ENCODE measurements at regions not wholly inside any gene's neighbourhood (a gene's known extent, or its start where the extent isn't known, plus 50 kb on each side); places are given as distances from the start of the nearest gene placed in this dataset.

DNA sequence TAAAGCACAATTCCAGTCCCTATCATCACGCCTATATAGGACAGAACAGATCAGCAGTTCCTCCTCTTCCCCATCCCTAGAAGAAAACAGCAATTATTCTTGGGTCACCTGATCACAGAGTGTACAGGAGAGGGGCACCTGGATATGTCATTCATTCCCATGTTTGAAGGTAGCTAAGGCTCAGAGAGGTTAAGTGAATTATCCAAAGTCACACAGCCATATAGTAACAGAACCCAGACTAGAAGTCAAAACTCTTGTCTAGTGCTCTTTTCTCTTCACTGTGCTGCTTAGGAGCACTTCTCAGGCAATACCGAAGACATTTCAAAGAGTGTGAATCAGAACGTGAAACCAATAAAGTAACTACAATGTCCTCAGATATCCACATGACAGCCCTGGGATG lies 93.0 kb upstream of the ATL2 start:
- 76% methylated on average over 3 of the region's 3 CpGs for WGBS
- Histone ChIP-seq H3K9me3 (no peaks in the 10 kb centered on the region), H3K4me3 (no peak overlapping the region), H3K4me1 (replicated peaks) (no peaks in the 10 kb centered on the region), H3K27ac (peak overlapping the region; percentile 32 to 68), H3K36me3 (no peaks in the 10 kb centered on the region), H3K27me3 (replicated peaks; ENCODE audit: insufficient read depth) (no peaks in the 10 kb centered on the region)
- no peak for DNase-seq (ENCODE audit: low spot score)
- intact Hi-C loops (cut with DNase I), result loop anchor here (10.0 kb wide), 1 partner anchor 155 kb away; no protein-coding TSS in a partner anchor
- TF ChIP-seq, protein P1, sequence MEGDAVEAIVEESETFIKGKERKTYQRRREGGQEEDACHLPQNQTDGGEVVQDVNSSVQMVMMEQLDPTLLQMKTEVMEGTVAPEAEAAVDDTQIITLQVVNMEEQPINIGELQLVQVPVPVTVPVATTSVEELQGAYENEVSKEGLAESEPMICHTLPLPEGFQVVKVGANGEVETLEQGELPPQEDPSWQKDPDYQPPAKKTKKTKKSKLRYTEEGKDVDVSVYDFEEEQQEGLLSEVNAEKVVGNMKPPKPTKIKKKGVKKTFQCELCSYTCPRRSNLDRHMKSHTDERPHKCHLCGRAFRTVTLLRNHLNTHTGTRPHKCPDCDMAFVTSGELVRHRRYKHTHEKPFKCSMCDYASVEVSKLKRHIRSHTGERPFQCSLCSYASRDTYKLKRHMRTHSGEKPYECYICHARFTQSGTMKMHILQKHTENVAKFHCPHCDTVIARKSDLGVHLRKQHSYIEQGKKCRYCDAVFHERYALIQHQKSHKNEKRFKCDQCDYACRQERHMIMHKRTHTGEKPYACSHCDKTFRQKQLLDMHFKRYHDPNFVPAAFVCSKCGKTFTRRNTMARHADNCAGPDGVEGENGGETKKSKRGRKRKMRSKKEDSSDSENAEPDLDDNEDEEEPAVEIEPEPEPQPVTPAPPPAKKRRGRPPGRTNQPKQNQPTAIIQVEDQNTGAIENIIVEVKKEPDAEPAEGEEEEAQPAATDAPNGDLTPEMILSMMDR (IDR thresholded peaks at IDR 0.05), result no peak
- TF ChIP-seq POLR2AphosphoS5 (IDR thresholded peaks at IDR 0.05) (no peak), POLR2A (IDR thresholded peaks at IDR 0.05) (no peak)

DNA sequence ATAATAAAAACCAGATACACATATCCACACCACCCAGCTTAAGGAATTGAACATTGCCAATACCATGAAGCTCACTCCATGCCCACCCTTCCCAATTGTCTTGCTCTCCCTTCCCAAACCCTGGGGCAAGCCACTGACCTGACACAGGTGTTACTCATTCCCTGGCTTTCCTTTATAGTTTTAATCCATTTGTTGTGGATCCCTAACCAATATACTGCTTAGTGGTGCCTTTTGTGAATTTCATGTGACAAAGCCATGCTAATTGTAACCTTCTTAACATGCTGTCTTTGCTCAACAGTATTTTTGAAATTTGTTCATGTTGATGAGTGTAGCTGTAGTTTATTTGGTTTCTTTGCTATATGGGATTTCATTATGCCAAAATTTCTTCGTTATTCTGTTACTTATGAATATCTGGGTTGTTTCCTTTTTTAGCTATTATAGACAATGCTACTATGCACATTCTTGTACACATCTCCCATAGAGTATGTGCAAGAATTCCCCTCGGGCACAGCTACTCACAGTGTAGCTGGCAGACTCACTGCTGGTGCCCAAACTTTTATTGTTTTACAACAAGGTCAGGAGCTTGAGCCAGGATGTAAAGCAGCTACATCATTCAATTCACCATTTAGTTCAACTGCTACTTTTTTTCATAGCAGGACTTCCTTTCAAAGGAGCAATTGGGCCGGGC lies 90.8 kb upstream of the ATL2 start:
- Histone ChIP-seq H3K36me3 (no peaks in the 10 kb centered on the region), H3K4me1 (replicated peaks) (no peaks in the 10 kb centered on the region), H3K9me3 (no peaks in the 10 kb centered on the region), H3K4me3 (no peak overlapping the region), H3K27me3 (replicated peaks; ENCODE audit: insufficient read depth) (no peaks in the 10 kb centered on the region), H3K27ac (peak overlapping the region; percentile 54 to 68)
- 24% methylated on average over 3 of the region's 3 CpGs for WGBS
- no peak for DNase-seq (ENCODE audit: low spot score)
- intact Hi-C loops (cut with DNase I), result loop anchor here (2.0 to 5.0 kb wide), 2 partner anchors 34 to 91 kb away; partner anchors contain the start of gene ATL2
- TF ChIP-seq, protein P1 (IDR thresholded peaks at IDR 0.05), result no peak
- no peak for TF ChIP-seq POLR2AphosphoS5 (IDR thresholded peaks at IDR 0.05)
- no peak for TF ChIP-seq POLR2A (IDR thresholded peaks at IDR 0.05)

DNA sequence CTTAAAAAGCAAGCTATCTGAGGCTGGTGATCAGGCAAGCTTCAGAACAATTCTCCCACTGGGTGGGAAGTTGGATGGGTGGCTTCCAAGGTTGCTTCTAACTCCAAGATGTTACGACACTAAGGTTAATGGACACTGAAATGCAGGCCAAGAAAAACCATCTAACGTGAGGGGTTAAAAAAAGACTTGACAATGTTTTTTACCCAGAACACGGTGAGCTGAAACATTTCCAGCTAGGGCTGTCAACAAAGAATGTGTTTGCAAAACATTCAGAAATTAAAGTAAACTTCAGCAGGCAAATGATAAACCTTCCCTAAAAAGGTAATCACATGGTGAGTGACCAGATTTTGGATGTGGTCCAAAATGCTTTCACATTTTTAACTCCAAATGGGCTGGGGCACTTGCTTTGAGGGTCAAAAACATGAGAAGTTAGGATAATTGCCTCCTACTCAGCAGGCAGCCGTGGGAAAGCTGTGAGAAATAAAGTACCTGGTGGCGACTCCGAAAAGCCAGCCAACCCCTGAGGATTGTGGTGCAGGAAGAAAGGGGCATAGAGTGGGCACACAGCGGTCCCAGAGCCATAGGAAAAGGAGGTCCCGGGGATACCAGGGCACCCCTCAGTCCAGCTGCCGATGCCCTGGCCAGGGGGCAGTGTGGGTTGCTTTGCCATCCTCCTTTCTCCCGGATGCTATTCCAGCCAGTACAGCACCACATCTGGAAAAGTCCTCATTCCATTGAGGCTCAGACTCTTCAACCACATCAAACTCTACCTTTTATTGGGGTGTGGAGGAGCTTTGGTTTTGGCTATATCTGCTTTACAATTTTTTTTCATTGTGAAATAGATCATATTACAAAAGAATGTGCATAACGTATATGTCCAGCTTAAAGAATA lies 90.0 kb upstream of the ATL2 start:
- 51% methylated on average over 11 of the region's 11 CpGs for WGBS
- H3K9me3 ChIP-seq, result no peaks in the 10 kb centered on the region
- TF ChIP-seq, protein P1 (IDR thresholded peaks at IDR 0.05), result no peak
- TF ChIP-seq POLR2AphosphoS5 (IDR thresholded peaks at IDR 0.05) (peak; percentile 59), POLR2A (IDR thresholded peaks at IDR 0.05) (no peak)
- H3K27me3 ChIP-seq (replicated peaks; ENCODE audit: insufficient read depth), result no peaks in the 10 kb centered on the region
- peak overlapping the region; percentile 68 to 69 for H3K27ac ChIP-seq
- intact Hi-C loops (cut with DNase I), result loop anchor here (2.0 to 5.0 kb wide), 2 partner anchors 35 to 90 kb away; partner anchors contain the start of gene ATL2
- no peaks in the 10 kb centered on the region for H3K36me3 ChIP-seq
- no peak overlapping the region for H3K4me3 ChIP-seq
- no peak for DNase-seq (ENCODE audit: low spot score)
- H3K4me1 ChIP-seq (replicated peaks), result no peaks in the 10 kb centered on the region

DNA sequence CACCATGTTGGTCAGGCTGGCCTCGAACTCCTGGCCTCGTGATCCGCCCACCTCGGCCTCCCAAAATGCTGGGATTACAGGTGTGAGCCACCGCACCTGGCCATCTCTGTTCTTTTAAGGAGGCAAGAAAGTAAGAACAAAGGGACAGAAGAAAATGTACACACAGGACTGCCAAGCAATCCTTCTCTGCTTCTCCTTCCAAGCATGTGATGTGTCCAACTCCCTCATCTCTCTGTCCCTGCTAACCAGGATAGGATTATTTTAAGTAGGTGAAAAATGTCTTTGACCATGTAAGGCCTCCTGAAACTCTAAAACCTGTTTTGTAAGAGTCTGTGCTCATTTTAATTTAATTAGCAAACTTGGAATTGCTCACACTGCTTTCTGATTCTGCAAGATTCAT lies 89.3 kb upstream of the ATL2 start:
- peak overlapping the region; percentile 68 to 69 for H3K27ac ChIP-seq
- H3K4me1 ChIP-seq (replicated peaks), result no peaks in the 10 kb centered on the region
- no peaks in the 10 kb centered on the region for H3K36me3 ChIP-seq
- whole genome bisulfite sequencing, result 79% methylated on average over 5 of the region's 5 CpGs
- no peak overlapping the region for H3K4me3 ChIP-seq
- TF ChIP-seq, protein P1 (IDR thresholded peaks at IDR 0.05), result no peak
- TF ChIP-seq POLR2A (IDR thresholded peaks at IDR 0.05) (no peak), POLR2AphosphoS5 (IDR thresholded peaks at IDR 0.05) (no peak)
- no peaks in the 10 kb centered on the region for H3K9me3 ChIP-seq
- intact Hi-C loops (cut with DNase I), result loop anchor here (2.0 to 5.0 kb wide), 2 partner anchors 36 to 90 kb away; partner anchors contain the start of gene ATL2
- no peaks in the 10 kb centered on the region for H3K27me3 ChIP-seq (replicated peaks; ENCODE audit: insufficient read depth)
- DNase-seq (ENCODE audit: low spot score), result no peak

Measured in prostate gland (tissue), 2 donors.